ENCODE measurements at regions not wholly inside any gene's neighbourhood (a gene's known extent, or its start where the extent isn't known, plus 50 kb on each side); places are given as distances from the start of the nearest gene placed in this dataset.

DNA sequence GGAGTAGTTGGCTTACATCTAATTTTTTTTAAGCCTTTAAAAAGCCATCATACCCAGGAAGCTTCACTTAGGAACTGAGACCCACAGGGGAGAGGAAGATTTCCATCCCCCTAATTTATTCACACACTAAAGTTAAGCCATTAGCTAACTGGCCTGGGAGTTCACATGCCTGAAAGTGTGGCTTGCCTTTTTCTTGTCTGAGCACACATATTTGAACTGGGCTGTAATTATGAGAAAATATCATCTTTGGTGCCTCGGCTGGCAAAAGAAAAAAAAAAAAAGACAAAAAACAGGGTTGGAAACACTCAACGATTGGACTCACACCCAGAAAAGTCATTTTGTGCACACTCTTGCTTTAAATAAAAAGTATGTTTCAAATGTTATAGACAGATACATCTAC is 847.3 kb downstream of the MAT2B start:
- no peak for FAIRE-seq
- no peak for DNase-seq (ENCODE audit: extremely low spot score, insufficient read length, low read depth)

DNA sequence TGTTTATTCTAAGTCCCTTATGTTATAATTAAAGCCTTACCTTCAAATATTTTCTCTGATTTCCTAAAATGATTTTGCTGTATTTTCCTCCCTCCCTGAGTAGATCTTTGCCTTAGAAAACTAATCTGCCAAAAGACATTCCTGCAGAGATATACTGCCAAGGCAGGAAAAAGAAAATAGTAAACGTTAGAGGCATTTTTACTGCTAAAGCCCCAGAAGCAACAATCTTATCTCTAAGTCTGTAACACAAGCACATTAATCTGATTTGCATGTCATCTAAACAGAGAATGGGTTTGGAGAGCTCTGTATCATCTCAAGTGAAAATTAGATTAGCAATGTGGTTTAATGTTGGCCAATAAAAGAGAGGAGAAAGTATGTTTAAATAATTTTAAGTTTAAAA is 847.7 kb downstream of the MAT2B start:
- FAIRE-seq (no peak), DNase-seq (ENCODE audit: extremely low spot score, insufficient read length, low read depth) (no peak)

DNA sequence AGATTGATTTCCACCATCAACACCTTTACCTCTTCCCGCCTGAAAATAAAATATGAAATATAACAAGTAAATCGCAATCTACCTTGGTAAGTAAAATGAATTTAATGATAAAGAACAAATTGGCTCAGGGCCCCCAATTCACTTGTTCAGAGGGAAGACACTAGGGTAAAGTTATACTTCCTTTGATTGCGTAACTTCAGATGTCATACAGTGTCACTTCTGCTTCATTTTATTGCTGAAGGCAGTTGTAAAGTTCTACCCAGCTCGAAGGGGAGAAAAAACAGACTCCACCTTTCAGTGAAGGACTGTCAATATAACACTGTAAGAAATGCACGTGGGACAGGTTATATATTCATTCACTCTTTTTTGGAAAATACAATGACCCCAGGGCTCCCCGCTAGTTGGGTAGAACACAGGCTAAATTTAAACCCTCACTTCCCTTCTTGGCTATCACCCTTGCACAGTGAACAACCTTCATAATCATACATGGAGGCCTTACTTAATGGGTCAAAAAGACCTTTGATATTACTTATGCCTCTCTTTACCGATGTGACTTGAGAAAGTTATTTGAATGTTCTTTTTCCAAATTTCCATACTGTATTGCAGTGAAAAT is 848.8 kb downstream of the MAT2B start:
- DNase-seq (ENCODE audit: extremely low spot score, insufficient read length, low read depth): no peak
- FAIRE-seq: no peak

DNA sequence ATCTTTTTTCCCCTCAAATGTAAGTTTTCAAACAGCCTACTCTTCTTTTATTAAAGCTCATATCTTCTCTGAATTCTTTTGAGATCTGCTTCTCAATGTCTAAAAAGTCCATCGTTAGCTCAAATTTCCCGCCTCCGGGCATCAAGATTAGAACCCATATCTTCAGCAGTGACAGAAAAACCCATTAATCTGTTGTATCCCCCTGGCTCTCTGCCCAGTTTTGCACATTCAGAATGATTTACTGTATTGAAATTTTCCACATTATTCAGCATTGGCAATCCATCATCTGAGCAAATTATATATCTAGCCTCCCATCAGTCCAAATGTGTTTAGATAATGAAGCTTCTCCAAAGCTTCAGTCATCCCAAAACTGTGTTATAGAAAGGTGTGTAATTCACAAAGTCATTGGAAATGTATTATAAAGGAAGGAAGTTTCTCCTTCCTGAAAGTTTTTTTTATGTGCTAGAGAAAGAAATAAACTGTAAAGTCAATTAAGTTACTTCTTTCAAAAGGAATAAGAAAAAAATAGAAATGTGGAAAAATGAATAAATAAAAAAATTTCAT is 849.9 kb downstream of the MAT2B start:
- no peak for DNase-seq (ENCODE audit: extremely low spot score, insufficient read length, low read depth)
- no peak for FAIRE-seq

DNA sequence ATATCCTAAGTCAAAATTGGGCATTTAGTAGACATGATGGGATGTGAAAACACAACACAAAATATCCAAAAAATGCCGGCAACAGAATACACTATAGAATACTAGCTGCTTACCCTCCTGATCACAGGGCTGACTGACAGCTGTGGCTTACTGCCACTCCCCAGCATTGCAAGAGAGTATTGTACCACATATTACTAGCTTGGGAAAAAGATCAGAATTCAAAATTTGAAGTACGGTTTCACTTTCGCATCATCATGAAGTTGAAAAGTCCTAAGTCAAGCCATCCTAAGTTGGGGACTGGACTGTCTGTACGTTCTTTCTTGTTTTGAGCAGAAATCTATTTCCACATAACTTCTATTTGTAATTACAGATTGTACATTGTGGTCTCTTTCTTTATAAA is 851.4 kb downstream of the MAT2B start:
- FAIRE-seq (no peak), DNase-seq (ENCODE audit: extremely low spot score, insufficient read length, low read depth) (no peak)

DNA sequence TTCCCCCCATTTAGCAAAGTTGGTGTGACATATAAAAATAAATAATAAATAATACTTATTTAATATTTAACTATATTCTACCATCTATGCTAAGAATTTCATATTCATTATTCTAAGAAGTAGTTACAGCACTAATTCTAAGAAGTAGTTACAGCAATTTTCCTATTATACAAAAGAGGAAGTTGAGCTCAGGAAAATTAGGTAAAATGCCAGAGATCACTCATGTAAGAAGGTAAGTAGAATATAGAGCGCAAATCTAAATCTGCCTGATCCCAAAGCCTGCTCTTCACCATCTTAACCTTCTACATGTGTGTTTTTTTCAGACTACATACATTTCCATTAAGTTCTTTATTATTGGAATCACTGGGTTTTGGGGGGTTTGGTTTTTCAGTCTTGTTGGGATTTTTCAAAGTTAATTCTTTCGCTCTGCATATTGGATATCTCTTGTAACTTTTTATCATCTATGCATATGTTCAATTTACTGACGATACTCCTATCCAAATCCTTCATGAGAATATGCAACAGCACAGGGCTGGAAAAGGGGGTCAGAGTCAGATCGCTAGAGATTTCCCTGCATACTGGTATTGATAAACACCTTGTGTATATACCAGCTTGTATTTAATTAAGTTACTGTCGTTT is 852.1 kb downstream of the MAT2B start:
- FAIRE-seq (no peak), DNase-seq (ENCODE audit: extremely low spot score, insufficient read length, low read depth) (no peak)

DNA sequence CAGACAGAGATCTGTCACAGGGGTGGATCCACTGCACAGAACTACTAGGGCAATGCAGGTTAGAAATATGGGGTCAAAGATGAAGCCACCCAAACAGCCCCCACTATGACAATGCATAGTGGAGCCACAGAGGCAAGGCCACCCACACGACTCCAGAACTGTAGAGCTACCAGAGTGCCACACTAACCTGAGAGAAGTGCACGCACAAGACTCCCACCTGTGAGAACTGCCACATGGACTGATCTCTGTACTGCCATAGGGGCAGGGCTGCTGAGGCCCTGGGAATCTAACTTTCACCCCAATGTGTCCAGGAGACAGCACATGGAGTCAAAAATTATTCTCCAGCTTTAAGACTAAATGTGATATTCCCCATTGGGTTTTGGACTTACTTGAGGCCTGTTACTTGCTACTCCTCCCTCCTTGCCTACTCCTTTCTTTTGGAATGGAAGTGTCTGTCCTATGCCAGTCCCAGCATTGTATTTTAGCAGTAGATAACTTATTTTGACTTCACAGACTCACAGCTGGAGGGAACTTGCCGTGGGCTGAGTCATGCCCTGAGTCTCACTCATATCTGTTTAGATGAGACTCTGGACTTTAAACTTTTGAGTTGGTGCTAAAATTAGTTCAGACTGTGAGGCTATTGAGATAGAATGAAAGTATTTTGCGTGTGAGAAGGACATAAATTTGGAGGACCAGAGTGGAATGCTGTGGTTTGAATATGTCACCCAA is 853.3 kb downstream of the MAT2B start:
- FAIRE-seq (no peak), DNase-seq (ENCODE audit: extremely low spot score, insufficient read length, low read depth) (no peak)

DNA sequence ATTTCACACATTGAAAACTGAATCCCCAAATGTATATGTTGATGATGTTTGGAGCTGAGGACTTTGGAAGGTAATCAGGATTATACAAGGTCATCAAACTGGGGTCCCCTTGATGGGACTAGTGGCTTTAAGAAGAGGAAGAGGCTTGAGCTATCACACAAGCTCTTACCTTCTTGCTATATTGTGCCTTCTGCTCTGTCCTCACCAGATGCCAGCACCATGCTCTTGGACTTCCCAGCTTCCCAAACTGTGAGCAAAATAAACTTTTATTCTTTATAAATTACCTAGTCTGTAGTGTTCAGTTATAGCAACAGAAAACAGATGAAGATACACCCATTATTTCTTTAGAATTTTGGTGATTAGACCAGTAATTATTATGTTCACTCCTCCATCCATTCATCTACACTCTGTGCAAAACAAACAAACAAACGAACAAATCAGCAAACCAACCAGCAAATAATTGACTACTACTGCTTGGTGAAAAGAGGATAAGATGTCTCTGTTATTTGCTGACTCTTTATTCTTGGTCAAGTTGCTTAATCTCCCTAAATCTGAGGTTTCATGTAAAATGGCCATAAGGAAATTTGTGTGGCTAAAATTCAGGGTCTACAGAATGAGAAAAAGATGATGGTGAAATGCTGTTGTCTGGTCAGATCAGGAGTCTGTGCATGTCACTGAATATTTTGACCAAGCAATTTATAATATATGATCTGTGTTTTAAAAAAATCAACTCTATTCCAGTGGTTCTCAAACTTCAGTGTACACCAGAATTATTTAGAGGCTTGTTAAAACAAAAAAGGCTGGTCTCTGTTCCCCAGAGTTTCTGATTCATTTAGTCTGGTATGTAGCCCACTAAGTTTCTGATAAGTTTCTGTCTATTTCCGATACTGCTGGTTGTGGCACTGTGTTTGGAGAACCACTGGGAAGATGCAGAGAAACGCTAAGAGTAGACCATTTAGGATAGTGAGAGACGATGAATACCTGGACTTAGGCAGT is 854.1 kb downstream of the MAT2B start:
- DNase-seq (ENCODE audit: extremely low spot score, insufficient read length, low read depth) (no peak), FAIRE-seq (no peak)

DNA sequence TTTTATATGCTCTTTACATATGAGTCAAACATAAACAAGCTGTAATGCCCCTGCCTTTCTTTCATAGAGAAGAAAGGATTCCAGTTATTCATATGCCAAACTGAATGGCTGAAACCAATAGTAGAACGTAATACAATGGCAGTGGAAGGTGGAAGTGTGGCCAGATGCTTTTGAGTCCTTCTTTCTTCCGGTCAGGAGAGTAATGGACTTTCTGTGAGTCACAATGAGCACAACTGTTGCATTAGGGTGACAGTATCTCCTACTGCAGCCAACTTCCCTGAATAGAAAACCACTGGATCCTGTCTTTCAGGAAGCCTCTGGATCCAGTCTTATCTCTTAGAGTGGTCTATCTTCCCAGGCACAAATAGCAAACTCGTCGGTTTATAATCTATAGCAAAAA is 855.2 kb downstream of the MAT2B start:
- DNase-seq (ENCODE audit: extremely low spot score, insufficient read length, low read depth): no peak

DNA sequence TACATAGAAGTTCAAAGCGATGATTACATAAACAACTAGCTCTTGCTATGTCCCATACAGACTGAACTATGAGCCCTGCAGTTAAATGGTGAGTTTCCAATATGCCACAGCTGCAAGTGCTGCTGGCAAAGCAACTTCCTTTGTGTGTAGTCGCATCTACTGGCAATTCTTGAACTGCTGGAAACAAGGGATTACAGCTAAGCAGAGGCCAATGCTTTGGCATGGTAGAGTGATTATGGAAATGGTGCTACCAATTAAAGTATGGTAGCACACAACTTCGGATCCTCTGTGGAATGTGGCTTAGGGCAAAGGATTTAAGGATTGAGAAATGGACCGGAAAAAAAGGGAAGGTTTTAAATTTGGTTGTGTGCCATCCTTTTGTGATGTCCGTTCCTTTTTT is 856.6 kb downstream of the MAT2B start:
- no peak for DNase-seq (ENCODE audit: extremely low spot score, insufficient read length, low read depth)
- no peak for FAIRE-seq

More for the DNA sequence above, 855.2 kb downstream of the MAT2B start:
- FAIRE-seq: no peak

DNA sequence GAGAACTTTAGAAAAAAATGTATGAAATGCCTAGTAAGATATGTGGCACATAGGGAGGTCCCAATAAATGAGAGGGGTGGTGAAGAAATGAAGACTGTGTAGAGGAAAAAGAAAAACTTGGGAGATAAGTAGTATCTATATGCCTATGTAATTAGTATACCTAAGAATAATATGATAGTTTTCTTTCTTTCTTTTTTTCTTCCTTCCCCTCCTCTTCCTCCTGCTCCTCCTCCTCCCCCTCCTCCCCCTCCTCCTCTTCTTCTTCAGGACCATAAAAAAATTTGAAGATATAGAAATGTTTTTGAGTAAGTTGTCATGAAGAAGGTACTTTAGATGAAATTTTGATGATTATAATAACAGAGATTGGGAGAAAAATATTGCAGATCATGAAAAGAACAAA is 857.4 kb downstream of the MAT2B start:
- FAIRE-seq (no peak), DNase-seq (ENCODE audit: extremely low spot score, insufficient read length, low read depth) (no peak)

DNA sequence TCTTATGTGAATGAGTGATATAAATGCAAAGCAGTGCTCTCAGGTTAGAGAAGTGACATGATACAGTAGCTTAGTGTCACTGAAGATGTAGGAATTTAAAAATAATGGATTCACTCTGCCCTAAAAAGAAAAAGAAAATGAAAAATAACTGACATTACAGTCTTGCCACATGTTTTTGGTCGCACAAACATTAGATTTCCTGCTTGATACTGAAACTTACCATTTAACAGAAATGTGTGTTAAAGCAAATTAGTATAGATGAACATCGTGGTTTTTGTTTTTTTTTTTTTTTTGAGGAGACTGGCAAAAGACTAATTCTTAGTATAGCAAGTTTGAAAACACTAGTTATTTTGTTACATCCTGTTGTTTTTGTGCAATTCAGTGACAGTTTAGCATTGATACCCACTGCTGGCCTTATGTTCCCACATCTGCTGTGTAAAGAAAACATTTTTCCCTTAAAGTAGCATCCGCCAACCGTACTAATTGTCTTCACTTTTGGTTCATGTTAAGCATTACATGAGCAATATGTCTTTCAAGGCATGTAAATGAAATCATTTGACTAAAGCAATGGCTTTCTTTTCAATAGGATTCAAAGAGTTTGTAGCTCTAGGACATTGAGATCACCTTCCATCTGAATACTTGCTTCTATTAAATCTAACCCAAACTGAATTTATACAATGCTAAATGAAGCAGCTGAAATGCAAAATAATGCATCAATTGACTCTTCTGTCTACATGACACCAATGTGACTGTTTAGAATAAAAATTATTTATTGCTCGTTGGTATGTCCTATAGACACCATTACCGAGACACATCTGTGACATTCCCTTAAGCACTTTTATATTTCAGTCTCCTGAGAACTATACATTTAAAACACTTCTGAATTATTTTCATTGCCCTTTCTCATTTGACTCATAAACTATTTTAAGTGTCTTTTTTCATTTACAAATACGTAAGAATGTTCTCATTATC is 859.1 kb downstream of the MAT2B start:
- no peak for FAIRE-seq
- DNase-seq (ENCODE audit: extremely low spot score, insufficient read length, low read depth): no peak

DNA sequence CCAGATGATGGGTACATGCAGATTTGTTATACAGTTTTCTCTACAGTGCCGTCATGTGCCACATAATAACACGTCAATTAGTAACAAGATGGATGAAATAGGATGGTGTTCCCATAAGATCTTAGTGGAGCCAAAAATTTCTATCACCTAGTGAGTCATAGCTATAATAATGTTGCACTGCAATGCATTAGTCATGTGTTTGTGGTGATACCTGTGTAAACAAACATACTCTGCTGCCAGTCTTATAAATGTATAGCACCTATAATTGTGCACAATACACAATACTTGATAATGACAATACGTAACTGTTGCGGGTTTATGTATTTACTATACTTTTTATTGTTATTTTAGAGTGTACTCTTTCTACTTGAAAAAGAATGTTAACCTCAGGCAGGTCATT is 865.4 kb downstream of the MAT2B start:
- no peak for DNase-seq (ENCODE audit: extremely low spot score, insufficient read length, low read depth)
- FAIRE-seq: no peak

DNA sequence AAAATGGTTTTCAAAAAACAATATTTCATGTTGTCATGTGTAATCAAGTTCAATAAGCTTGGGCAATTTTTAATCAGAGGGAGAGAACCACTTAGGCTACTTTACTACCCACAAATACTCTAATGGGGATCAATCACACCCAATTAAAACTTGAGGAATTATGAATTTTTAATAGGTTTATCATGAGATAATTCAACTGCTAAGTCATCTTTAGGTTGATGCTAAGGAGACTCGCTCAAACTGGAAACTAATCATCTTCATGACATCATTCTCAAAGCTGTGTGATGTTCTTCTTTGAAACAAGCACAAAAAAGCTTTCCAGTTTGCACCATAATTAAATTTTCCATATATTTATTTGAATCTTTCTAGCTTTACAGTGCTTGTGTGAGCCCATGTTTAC is 867.5 kb downstream of the MAT2B start:
- DNase-seq (ENCODE audit: extremely low spot score, insufficient read length, low read depth): no peak
- no peak for FAIRE-seq

DNA sequence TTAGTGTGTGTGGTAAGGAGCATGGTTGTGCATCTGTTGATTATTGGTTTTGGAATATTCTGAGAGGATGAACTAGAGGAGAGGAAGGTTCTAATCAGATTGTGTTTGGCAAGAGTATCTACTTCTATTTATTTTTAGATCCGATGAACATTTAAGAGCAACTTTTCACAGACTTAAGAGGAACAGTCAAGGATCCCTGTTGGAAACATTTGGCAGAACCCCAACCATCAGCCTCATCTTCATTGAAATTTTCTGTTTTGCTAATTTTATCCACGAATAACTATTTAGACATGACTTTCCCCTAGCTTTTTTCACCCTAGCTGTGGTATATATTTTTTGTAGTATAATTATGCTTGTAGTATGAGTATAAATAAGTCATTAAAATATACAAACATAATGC is 868.5 kb downstream of the MAT2B start:
- FAIRE-seq: no peak
- no peak for DNase-seq (ENCODE audit: extremely low spot score, insufficient read length, low read depth)

DNA sequence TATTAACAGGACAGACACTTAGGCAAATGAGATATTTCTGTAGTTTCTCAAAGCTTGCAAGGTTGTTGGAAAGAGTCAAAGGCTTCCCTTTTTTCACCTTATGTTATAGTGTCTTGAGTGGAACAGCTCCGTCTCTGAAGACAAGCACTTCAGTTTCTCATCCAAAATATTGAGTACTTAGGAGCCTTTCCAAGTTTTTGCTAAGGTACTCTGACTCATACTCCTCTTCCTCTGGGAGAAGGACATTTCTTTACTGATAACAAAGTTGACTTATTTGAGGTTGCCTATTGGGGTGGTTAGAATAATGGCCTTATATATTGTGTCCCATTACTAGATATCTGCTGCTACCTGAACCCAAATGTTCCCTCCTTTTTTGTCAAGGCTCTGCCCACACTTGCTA is 869.6 kb downstream of the MAT2B start:
- no peak for DNase-seq (ENCODE audit: extremely low spot score, insufficient read length, low read depth)

DNA sequence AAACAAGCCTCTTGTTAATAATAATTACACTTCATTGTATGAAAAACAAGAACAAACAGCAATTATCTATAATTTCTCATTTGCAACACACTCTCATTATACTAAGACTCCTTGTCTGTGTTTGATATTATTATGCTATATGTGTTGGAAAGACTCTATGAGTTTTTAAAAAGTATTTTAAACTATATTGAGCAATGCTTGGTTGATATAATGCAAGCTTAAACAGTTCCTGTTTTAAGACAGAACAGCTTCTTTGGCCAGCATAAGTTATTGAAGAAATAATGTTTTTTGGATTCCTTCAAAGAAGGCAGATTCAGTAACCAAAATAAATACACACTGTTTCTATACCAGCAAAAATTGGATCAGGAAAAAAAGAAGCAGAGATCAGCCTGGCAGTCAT is 871.4 kb downstream of the MAT2B start:
- FAIRE-seq: no peak
- DNase-seq (ENCODE audit: extremely low spot score, insufficient read length, low read depth): no peak

More for the DNA sequence above, 869.6 kb downstream of the MAT2B start:
- no peak for FAIRE-seq

DNA sequence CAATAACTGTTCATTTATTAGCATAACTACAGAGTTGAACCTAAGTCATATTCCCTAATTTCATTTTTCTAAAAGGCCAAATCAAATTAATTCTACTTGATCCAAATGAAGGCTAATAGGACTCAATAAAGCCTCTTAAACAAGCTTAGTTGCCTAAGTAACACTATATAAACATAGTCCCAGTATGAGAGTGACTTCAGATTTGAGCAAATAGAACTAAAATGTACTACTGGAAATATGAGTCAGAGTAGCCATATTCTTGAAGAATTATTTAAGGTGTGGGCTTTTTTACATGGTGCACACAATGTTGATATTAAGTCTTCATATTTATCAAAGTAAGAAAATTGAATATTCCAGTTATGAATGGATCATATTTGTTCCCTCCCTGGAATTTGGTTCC is 872.3 kb downstream of the MAT2B start:
- no peak for DNase-seq (ENCODE audit: extremely low spot score, insufficient read length, low read depth)
- FAIRE-seq: no peak

DNA sequence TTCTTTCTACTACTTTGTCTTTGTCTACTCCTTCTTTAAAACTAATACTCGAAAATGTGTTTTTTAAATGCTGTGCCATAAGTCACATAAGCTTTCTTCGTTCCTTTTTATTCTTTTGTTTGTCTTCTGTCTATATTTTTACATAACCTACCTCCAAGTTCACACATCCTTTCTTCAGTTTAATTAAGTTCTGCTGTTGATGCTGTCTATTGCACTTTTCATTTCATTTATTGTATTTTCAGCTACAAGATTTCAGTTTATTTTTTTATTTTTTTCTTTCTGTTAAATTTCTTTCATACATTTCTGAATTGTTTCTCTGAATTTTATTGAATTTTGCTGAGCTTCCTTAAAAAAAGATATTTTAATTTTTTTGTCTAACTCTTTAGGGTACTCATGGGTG is 878.2 kb downstream of the MAT2B start:
- FAIRE-seq (no peak), DNase-seq (ENCODE audit: extremely low spot score, insufficient read length, low read depth) (no peak)

Measured in GM18507 (cell line).